NCI-H82 (cell line): ENCODE measurements at regions not wholly inside any gene's neighbourhood (a gene's known extent, or its start where the extent isn't known, plus 50 kb on each side); places are given as distances from the start of the nearest gene placed in this dataset.
"Not testable (repeated sequence)": the region's sequence is repeated elsewhere in the genome, so short reads cannot be mapped to it uniquely, and the experiment has no call there.

Experiments used
- DNase-seq: peaks from one replicate; lab custom pipeline; 2025; lab: John Stamatoyannopoulos, UW

DNA sequence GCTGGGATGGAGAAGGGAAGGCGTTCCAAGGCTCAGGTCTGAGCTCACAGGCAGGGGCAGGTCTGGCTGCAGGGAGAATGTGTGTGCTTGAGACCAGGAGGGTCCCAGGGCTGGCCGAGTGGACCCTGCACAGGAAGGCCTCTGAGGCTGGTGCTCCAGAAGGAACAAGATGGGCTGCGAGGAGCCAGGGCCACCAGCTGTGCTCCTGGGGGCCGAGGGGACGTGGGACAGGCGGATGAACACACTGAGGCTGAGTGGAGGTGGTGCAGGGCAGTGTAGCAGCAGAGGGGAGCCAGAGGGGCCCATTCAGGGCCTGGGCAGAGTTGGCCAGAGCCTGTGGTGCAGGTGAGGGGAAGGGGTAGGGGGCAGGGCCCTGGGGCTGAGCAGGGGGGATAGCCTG lies 249.7 kb downstream of the TMEM121 start:
- DNase-seq: not testable (repeated sequence)

DNA sequence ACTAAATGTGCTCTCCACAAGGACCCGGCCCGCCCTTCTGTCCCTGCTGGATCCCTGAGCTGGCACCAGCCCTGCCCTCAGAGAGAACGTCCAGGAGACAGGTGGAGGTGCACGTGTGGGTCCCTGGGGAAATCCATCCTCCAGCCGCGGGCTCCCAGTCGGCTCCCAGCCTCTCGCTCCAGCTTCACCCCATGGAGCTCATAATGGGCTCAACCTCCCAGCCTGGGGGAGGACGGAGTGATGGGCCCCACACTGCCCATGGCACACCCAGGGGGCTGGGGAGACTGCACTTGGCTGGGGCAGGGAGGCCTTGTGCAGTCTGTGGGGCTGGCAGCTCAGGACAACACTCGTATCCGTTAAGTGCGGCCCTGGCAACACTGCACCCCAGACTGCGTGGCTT lies 250.5 kb downstream of the TMEM121 start:
- DNase-seq: no peak

GRCh38 chr14:105783707-105784106 lies 257.3 kb downstream of the TMEM121 start:
- DNase-seq: no peak

- DNase-seq: no peak
Measured at GRCh38 chr14:105793836-105794235, 267.5 kb downstream of the TMEM121 start.

DNA sequence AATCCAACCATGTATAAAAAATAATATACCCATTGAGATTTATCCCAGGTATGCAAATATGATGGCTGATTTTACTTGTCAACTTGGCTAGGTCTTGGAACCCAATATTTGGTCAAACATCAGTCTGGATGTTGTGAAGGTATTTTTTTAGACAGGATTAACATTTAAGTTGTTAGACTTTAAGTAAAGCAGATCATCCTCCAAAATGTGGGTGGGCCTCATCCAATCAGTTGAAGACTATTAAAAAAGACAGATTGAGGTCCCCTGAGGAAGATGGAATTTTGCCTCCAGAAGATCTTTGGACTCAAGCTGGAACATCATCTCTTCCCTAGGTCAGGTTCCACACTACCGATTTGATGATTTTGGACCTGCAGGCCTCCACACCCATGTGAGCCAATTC lies 271.2 kb downstream of the TMEM121 start:
- DNase-seq: no peak

DNA sequence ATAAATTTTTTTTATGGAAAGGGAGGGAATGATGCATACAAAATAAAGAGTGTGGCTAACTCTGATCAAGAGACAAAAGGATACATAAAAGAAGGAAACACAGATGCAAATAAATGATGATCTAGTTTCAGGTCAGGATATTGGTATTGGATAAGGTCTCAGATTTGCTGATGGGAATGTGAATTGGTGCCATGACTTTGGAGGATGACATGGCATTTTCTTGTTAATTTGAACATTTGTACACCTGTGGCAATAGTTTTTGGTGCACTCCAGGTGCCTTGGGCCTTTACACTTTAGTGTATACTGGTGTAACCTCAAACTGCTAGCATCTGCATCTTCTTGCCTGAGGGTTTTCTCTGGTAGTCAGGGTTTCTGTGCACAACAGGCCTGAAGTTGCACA lies 279.3 kb downstream of the TMEM121 start:
- DNase-seq: no peak

- no peak for DNase-seq
Measured at GRCh38 chr14:105806568-105806967, 280.2 kb downstream of the TMEM121 start.

- peak; percentile 0 for DNase-seq
Measured at GRCh38 chr14:105817971-105818711, 291.8 kb downstream of the TMEM121 start.

DNA sequence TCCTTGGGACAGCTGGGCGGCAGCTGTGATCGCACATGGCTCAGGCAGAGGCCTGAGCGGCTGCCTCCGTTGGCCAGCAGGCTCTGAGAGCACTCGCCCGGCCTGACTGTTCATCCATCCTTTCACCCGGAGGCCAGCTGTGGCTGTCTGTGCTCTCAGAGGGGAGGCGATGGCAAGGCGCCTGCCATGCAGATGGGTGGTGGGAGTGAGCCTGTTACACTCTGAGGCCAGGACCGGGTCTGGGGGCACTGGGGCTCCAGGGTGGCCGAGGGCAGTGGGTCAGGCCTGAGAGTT lies 292.3 kb downstream of the TMEM121 start:
- no peak for DNase-seq

DNA sequence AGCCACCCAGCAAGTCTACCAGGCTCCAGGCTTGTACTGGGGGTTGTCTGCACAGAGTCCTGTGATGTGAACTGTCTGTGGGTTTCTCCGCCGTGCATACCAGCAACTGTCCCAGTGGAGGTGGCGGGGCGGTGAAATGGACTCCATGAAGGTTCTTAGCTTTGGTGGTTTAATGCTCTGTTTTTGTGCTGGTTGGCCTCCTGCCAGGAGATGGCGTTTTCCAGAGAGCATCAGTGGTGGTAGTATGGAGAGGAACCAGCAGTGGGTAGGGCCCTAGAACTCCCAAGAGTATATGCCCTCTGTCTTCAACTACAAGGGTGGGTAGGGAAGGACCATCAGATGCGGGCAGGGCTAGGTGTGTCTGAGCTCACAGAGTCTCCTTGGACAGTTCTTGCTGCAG lies 303.8 kb downstream of the TMEM121 start:
- no peak for DNase-seq

DNA sequence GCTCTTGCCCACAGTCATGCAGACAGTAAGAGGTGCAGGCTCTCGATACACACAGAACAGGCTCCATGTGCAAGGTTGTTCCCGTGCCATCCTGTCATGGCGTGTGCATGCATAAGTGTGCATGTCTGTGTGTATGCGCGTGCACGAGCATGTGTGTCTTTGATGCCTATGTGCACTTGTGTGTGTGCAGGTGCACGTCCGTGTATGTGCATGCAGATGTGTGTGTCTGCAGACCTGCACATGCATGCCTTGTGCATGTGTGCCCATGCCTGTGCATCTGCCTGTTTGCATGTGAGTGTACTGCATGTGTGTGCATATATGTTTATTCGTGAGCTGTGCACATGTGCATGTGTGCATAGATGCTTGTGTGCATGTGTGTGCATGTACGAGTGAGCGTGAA lies 309.8 kb downstream of the TMEM121 start:
- DNase-seq: no peak

GRCh38 chr14:105836730-105837129 lies 310.3 kb downstream of the TMEM121 start:
- no peak for DNase-seq

DNA sequence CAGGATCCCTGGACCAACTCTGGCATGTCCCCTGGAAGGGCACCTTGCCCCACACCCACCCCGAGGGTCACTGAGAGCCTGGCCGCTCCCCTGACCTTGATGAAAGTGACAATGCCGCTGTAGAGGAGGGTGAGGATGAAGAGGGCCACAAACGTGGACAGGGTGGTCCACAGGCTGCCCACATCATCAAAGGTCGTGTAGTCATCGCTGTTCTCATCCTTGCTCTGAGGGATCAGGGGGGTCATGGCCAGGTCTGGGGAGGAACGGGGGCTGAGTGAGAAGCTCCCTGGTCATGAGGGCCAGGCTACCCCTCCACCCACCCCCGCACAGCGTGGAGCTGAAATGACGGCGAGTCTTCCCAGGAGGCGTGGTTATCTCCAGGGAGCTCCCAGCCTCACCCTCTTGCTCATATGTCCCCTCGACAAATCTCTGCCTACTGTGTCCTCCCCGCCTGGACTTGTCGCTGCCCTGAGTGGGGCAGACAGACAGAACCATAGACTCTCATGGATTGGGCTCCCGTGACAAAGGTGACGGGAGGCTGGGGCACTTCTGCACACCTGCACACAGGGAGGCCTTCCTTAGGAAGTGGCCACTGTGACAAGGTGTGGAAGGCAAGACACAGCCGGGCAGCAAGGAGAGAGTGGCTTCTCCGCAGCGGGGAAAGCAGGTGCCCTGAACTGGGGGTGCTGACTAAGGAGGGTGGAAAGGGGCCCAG lies 311.1 kb downstream of the TMEM121 start:
- no peak for DNase-seq

DNA sequence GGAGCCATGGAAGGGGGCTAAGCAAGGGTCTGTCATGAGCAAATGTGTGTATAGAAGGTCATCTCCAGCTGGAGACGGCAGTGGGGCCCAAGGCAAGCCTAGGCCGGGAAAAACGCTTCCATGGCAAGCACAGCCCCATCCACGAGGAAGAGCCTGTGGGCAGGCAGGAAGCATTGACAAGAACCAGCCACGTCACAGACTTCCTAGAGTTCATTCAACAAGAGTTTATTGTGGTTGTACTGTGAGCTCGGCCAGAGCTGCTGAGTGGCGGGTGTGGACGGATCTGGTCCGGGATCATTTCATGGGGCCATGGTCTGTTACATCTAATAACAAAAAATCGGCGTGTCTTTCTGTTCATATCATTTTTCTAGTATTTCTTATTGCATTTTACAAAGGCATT lies 311.7 kb downstream of the TMEM121 start:
- DNase-seq: no peak

DNA sequence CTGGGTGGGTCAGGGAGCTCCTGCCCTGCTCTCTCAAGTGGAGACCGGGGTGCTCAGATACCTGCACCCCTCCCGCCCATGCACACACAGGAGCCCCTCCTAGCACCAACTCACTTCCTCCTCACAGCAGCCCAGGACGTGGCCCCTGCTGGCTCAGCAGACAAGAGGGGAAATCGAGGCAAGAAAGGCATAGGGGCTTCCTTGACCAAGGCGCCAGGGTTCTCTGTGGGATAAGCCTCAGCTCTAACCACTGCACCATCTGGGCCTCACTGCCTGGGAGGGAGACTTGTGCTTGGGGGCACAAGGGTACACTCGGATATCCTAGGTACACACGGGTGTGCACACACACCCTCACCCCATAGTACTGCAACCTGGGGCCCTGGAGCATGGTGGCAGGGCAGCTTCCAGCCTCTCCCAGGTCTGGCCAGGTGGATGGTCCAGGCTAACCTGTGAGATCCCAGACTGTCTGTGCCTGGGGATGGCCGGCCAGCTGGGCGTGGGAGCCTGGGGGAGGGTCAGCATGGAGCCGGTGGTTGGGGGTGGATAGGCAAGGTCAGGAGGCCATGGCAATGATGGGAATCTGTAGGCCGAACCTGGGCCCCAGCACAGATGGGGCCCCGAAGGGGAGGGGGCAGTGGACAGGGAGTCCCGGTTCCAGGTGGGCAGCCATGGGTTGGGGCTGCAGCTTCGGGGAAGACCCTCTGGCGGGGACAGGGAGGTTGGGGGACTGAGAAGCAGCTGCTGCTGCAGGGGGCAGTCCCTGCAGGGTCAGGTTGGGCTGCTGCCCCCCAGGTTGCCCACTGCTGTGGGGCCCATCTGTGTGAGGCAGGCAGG lies 312.4 kb downstream of the TMEM121 start:
- DNase-seq: no peak

DNA sequence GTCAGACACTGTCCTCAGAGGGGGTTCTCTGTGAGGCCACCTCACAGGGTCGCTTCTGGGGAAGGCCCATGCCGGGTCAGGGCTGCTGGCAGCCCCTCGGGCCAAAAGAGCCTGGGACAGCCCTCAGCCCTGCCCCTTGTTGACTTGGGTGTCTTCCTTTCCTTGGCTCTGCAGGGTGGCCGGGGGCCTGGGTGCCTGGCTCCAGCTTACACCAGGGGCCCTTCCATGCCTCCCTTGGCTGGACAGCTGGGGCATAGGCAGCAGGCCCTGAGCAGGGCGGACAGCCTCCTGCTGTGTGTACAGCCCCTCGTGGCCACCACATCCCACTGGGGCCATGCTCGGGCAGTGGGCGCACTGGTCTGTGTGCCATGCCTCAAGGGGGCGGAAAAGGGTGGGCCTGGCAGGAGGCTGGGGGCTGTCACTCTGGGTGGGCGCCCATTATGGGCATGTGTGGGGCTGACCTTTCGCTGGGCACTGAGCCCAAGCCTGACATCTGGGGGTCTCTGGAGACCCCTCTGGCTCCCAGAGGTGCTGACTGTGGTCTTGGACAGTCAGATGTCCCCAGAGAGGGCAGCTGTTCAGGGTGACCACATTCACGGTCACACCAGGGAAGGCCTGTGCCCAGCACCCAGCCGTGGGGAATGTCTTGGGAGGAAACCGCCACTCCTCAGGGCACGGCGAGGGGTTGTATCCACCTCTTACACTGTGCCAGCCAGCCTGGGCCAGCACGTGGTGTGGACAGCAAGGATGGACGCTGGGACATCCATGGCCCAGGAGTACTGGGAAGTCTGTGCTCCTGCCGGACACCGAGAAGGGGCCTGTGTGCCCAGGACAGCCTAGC lies 313.3 kb downstream of the TMEM121 start:
- DNase-seq: no peak

DNA sequence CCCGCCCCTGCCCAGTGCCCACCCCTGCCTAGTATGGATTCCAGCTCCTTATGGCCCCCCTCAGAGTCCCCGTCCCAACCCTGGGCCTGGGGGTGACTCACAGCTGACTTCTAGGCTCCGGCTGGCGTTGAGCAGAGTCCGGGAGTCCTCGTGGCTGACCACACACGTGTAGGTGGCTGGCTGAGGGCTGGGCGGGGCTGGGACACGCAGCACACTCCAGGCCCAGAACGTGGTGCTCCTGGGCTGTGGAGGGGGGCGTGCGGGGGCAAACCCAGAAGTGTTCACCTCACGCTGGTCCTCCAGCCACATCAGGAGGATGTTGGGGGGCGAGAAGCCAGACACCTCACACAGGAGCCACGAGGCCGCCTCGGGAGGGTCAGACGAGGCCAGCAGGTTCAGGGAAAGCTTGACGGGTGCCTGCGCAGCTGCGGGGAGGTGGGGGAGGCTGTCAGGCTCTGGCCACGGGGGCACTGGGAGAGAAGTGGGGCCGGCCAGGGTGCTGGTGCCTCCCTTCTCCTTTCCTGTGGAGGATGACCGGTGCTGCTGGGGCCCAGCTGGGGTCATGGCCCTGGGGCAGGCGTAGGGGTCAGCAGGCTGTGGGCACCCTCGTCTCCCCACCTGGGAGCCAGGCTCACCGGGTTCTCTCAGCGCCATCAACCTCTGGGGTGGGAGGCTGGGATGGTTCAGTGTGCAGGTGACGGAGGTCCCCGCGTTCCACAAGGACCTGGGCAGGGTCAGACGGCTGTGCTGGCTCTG lies 314.1 kb downstream of the TMEM121 start:
- no peak for DNase-seq

DNA sequence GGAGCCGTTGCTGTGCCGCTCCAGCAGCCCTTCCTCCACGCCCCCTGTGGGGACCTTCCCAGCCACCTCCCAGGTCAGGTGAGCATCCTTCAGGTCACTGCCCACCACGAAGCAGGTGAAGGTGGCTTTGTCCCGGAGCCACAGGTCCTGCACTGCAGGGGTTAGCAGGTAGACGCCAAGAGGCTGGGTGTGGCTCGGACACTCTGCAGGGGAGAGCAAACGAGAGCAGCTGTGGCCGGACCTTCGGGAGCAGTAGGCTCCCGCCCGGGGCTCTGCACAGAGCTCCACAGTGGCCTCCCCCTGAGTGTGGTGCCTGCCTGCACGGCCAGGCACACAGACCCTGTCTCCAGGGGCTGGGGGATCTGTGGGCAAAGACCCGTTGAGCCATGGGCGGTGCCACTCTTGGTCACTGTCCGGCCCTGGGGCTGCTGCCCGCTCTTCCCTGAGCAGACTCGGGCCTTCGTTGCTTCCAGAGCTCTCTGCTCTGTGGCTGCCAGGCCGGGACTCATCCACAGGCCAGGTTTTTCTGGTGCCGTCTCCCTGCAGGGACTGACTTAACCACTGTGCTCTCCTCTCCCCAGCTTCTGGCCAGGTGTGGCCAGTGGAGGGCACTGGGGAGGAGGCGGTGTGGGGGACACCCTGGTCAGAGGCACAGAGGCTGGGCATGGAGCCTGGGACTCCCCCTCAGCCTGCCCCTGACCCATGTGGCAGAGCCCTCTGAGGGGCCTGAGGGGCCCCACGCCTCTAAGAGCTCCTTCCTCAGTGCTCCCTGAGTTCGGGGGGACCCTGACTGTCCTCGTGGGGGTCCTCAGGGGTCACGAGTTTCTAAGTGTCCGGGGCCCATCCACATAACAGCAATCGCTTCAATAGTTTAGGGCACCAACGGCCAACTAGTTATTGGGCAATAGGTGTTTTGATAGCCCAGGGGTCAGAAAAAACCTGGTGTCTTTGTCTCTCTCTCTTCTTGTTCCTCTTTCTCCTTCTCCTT lies 314.9 kb downstream of the TMEM121 start:
- DNase-seq: no peak

DNA sequence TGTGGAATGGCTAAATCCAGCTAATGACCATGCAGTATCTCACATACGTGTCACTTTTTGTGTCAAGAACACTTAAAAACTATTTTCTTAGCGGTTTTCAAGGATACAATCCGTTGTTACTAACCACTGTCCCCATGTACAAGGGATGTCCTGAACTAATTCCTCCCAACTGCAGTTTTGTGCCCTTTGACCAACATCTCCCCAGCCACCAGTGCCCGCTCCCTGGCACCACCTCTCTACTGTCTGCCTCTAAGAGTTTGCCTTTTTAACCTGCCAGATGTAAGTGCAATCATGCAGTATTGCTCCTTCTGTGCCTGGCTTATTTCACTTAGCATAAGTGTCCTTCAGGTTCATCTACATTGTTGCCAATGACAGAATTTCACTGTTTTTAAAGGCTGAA lies 315.7 kb downstream of the TMEM121 start:
- DNase-seq: no peak

- DNase-seq: no peak
Measured at GRCh38 chr14:105843444-105844046, 317.2 kb downstream of the TMEM121 start.
